Calu3 (cell line): ENCODE measurements at regions not wholly inside any gene's neighbourhood (a gene's known extent, or its start where the extent isn't known, plus 50 kb on each side); places are given as distances from the start of the nearest gene placed in this dataset.

Experiments used
- BruUV-seq: library from RNA; stranded (reverse); fragments of 400-500 nt; replicated peaks from 2 replicates; lab custom pipeline; 2021; lab: Mats Ljungman, UMichigan
- CTCF ChIA-PET: fragments of 300-600 bp; sonication (Branson Sonifier 250); formaldehyde crosslinking; loops from one replicate; lab custom pipeline; 2022; ENCODE audit warnings: antibody characterized with exemption; lab: Charles Lee
- DNase-seq: peaks from one replicate; pipeline ENCODE4 v3.0.0; 2022
- H3K27ac Mint-ChIP-seq: one replicate; pipeline ENCODE4 v1.8.0; 2022; ENCODE audit warnings: mixed read lengths; ENCODE audit not compliant: unreplicated experiment
- H3K27me3 Mint-ChIP-seq: one replicate; pipeline ENCODE4 v1.8.0; 2022; ENCODE audit warnings: mixed read lengths; ENCODE audit not compliant: unreplicated experiment
- H3K36me3 Mint-ChIP-seq: one replicate; pipeline ENCODE4 v1.8.0; 2022; ENCODE audit warnings: mild to moderate bottlenecking, moderate library complexity, mixed read lengths; ENCODE audit not compliant: insufficient read depth, unreplicated experiment
- H3K4me1 Mint-ChIP-seq: one replicate; pipeline ENCODE4 v1.8.0; 2022; ENCODE audit warnings: mild to moderate bottlenecking, low read depth, mixed read lengths; ENCODE audit not compliant: unreplicated experiment
- H3K4me3 Mint-ChIP-seq: one replicate; pipeline ENCODE4 v1.8.0; 2022; ENCODE audit warnings: mild to moderate bottlenecking, low read depth, moderate library complexity, mixed read lengths; ENCODE audit not compliant: unreplicated experiment
- H3K9me3 Mint-ChIP-seq: one replicate; pipeline ENCODE4 v1.8.0; 2022; ENCODE audit warnings: low read depth, mixed read lengths; ENCODE audit not compliant: unreplicated experiment
- intact Hi-C: fragments of 100-400 bp; cut with micrococcal nuclease; formaldehyde crosslinking; loops from one replicate; pipeline ENCODE4 v1.10.0; 2022; ENCODE audit not compliant: unreplicated experiment
- TF ChIP-seq, protein P1 (sequence below): fragments of 200-600 bp; IDR thresholded peaks from one replicate; pipeline ENCODE4 v1.8.0; 2022; ENCODE audit warnings: antibody characterized with exemption; ENCODE audit not compliant: unreplicated experiment

DNA sequence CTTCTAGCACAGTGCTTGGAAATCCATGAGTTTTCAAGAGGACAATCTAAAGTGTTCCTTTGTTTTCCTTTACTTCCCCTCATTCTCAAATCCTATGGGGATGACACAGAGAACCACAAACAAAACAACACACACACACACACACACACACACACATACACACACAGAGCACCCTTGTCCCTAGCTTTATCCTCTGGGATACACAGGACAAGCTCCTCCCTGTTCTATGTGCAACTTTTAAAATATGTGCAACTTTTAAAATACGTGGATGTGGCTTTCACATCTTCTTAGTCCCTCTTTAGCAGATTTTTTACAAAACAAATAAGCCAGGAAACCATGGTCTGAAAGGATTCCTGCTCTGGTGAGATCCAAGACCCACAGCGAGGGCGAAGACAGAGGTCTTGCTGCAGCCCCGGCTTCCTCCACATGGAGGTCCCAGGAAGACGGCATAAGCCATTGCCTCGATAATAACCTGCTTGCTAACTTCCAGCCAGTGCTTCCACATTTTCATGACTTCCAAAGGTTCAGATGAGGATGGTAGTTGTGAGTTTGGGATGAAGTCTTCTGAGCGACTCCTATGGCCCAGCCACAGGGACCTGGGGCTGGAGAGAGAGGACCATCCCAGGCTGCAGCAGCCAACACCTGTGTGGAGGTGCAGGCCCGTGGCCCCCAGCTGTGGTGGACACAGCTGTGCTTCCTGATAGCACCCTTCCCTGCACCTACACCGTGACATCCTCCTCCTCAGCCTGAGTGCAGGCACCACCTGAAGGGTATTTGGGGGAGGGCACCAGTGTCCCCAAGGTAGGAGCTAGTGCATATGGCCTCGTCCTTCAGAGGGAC lies 62.8 kb upstream of the CD93 start:
- Mint-ChIP-seq H3K4me1 (peaks cover 5% of the 10 kb centered on the region), H3K36me3 (no peaks in the 10 kb centered on the region), H3K27ac (no peak overlapping the region), H3K27me3 (no peaks in the 10 kb centered on the region), H3K4me3 (no peak overlapping the region), H3K9me3 (no peaks in the 10 kb centered on the region)
- intact Hi-C loops: no loop called here
- BruUV-seq: no TSS peak
- CTCF ChIA-PET: interaction anchor here (0.6 kb wide), 1 partner anchor 443 kb away, joined by 3 read pairs; no protein-coding TSS in a partner anchor
- TF ChIP-seq, protein P1, sequence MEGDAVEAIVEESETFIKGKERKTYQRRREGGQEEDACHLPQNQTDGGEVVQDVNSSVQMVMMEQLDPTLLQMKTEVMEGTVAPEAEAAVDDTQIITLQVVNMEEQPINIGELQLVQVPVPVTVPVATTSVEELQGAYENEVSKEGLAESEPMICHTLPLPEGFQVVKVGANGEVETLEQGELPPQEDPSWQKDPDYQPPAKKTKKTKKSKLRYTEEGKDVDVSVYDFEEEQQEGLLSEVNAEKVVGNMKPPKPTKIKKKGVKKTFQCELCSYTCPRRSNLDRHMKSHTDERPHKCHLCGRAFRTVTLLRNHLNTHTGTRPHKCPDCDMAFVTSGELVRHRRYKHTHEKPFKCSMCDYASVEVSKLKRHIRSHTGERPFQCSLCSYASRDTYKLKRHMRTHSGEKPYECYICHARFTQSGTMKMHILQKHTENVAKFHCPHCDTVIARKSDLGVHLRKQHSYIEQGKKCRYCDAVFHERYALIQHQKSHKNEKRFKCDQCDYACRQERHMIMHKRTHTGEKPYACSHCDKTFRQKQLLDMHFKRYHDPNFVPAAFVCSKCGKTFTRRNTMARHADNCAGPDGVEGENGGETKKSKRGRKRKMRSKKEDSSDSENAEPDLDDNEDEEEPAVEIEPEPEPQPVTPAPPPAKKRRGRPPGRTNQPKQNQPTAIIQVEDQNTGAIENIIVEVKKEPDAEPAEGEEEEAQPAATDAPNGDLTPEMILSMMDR: no peak
- no peak for DNase-seq

DNA sequence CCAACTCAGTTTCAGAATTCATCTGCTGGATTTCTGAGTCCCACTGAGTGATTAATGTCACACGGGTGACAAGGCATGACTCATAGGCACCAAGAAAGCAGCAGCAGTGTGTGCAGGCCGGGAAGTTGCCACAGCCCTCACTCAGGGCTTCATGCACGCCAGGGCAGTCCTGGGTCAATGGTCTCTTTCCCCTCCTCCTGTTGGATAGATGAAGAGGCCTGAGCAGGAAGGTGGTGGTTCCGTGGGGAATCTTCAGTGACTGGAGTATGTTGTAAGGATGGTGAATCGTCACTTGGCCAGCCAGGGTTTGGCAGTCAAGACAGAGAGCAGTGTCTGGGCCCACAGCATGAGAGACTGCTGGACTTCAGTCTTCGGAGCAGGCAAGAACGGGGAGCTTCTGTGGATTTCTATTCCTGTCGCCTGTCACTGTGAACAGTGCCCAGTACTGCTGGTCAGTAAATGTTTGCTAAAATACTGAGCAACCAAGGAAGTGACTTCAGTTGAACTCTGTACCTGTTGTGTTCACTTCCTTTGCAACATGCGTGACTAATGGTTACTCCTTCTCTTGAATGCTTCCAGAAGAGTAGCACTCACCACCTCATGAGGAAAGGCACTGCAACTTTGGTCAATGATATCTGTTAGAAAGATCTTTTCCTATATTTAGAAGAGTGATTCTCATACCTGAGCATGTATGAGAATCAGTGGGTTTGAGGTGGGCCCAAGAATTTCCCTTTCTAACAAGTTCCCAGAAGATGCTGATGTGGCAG lies 62.0 kb upstream of the CD93 start:
- TF ChIP-seq, protein P1: no peak
- intact Hi-C loops: no loop called here
- Mint-ChIP-seq H3K27ac (peak overlapping the region; percentile 46), H3K4me3 (no peak overlapping the region), H3K36me3 (no peaks in the 10 kb centered on the region), H3K9me3 (no peaks in the 10 kb centered on the region), H3K4me1 (peaks cover 13% of the 10 kb centered on the region), H3K27me3 (no peaks in the 10 kb centered on the region)
- BruUV-seq: no TSS peak
- DNase-seq: peak; percentile 18
- CTCF ChIA-PET: interaction anchor here (0.6 kb wide), 1 partner anchor 443 kb away, joined by 3 read pairs; no protein-coding TSS in a partner anchor

DNA sequence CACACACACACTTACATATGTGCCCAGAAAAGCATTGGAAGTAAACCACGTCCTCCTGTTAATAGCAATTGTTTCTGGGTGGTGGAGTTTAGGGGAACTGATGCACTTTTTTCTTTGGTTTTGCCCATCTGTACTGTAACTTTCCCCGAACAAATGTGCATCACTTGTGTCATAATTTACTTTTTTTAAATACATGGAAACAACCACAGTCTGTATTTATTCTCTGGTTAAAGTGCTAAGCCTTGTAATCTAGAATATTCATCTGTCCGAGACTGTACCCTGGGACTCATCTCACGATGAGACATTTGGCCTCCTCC lies 61.5 kb upstream of the CD93 start:
- CTCF ChIA-PET: no interaction called here
- no peak for DNase-seq
- intact Hi-C loops: no loop called here
- peaks cover 16% of the 10 kb centered on the region for H3K4me1 Mint-ChIP-seq
- no peaks in the 10 kb centered on the region for H3K36me3 Mint-ChIP-seq
- peak overlapping the region; percentile 46 for H3K27ac Mint-ChIP-seq
- no peaks in the 10 kb centered on the region for H3K27me3 Mint-ChIP-seq
- no TSS peak for BruUV-seq
- no peak overlapping the region for H3K4me3 Mint-ChIP-seq
- TF ChIP-seq, protein P1: no peak
- no peaks in the 10 kb centered on the region for H3K9me3 Mint-ChIP-seq

DNA sequence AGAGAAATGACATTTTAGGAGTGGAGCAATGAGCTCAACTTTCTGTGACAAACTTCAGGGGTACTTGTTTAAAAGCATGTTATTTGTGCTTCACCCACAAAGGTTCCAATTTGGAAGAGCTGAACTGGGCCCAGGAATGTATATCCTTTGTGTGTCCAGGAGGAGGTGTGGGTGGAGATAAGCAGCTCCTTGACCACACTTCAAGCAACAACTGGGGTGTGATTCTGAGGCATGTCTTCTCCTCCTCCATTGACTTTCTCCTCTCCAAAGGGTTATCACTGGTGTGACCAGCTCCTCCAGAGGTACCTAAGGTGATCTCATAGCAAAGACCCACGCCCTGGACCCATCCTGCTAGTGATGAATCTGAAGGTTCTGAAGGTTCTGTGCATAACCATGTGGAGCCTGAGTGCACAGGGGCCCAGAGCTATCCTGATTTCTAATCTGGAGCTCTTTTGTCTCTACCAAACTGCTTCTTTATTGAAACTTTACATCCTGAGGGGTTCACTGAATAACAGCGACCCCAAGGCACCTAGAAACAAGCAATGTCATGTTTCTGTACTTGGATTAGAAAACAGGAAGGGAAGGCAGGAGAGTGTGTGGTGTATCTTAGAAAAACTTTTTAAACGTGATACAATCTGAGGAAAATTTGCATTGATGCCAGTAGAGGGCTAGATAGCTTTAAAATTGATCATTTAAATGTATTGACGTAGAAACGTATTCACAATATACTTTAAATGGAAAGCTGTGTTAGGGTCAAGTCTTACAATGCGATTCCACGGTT lies 60.9 kb upstream of the CD93 start:
- Mint-ChIP-seq H3K4me1 (peaks cover 16% of the 10 kb centered on the region), H3K4me3 (no peak overlapping the region), H3K9me3 (no peaks in the 10 kb centered on the region), H3K36me3 (no peaks in the 10 kb centered on the region), H3K27me3 (no peaks in the 10 kb centered on the region), H3K27ac (no peak overlapping the region)
- TF ChIP-seq, protein P1: no peak
- no TSS peak for BruUV-seq
- no peak for DNase-seq
- CTCF ChIA-PET: no interaction called here
- intact Hi-C loops: no loop called here
